GM18909 (cell line): ENCODE measurements at regions not wholly inside any gene's neighbourhood (a gene's known extent, or its start where the extent isn't known, plus 50 kb on each side); places are given as distances from the start of the nearest gene placed in this dataset.
"Not testable (repeated sequence)": the region's sequence is repeated elsewhere in the genome, so short reads cannot be mapped to it uniquely, and the experiment has no call there.

ENCODE experiments used
- ATAC-seq: cut with Tn5 transposase; IDR thresholded peaks from one replicate; pipeline ENCODE4 v1.9.1; 2021; ENCODE audit warnings: mild to moderate bottlenecking; ENCODE audit not compliant: unreplicated experiment, poor library complexity

GRCh38 chr1:148432318-148432717, 50.8 kb downstream of the PPIAL4G start:
- not testable (repeated sequence) for ATAC-seq

GRCh38 chr1:148429856-148430255, 53.2 kb downstream of the PPIAL4G start:
- ATAC-seq, result not testable (repeated sequence)

GRCh38 chr1:148426940-148427611, 56.0 kb downstream of the PPIAL4G start:
- ATAC-seq, result not testable (repeated sequence)

- not testable (repeated sequence) for ATAC-seq
Observed at GRCh38 chr1:148426385-148426784, 56.7 kb downstream of the PPIAL4G start.

- ATAC-seq, result not testable (repeated sequence)
Observed at GRCh38 chr1:148424143-148425003, 58.7 kb downstream of the PPIAL4G start.

- not testable (repeated sequence) for ATAC-seq
Observed at GRCh38 chr1:148422921-148423320, 60.2 kb downstream of the PPIAL4G start.

GRCh38 chr1:148417241-148417640, 65.9 kb downstream of the PPIAL4G start:
- not testable (repeated sequence) for ATAC-seq

- ATAC-seq, result not testable (repeated sequence)
Observed at GRCh38 chr1:148413385-148413784, 69.7 kb downstream of the PPIAL4G start.

GRCh38 chr1:148404786-148405568, 78.1 kb downstream of the PPIAL4G start:
- ATAC-seq, result not testable (repeated sequence)

- not testable (repeated sequence) for ATAC-seq
Observed at GRCh38 chr1:148403925-148404324, 79.2 kb downstream of the PPIAL4G start.

- peak; percentile 4 for ATAC-seq
Observed at GRCh38 chr1:148403085-148403456, 80.0 kb downstream of the PPIAL4G start.

- peak; percentile 91 for ATAC-seq
Observed at GRCh38 chr1:148402152-148403084, 80.7 kb downstream of the PPIAL4G start.

- ATAC-seq, result not testable (repeated sequence)
Observed at GRCh38 chr1:148397516-148397915, 85.6 kb downstream of the PPIAL4G start.

- not testable (repeated sequence) for ATAC-seq
Observed at GRCh38 chr1:148392505-148392904, 90.6 kb downstream of the PPIAL4G start.

GRCh38 chr1:148391323-148391722, 91.8 kb downstream of the PPIAL4G start:
- ATAC-seq, result not testable (repeated sequence)

- ATAC-seq, result no peak
Observed at GRCh38 chr1:148389027-148389339, 94.1 kb downstream of the PPIAL4G start.

- ATAC-seq, result no peak
Observed at GRCh38 chr1:148388260-148389026, 94.7 kb downstream of the PPIAL4G start.

- not testable (repeated sequence) for ATAC-seq
Observed at GRCh38 chr1:148387949-148388259, 95.2 kb downstream of the PPIAL4G start.
